ENCODE measurements at regions not wholly inside any gene's neighbourhood (a gene's known extent, or its start where the extent isn't known, plus 50 kb on each side); places are given as distances from the start of the nearest gene placed in this dataset.

GRCh38 chr20:60131375-60131774, 173.2 kb downstream of the CDH26 start:
- Histone ChIP-seq H3K4me1 (no peaks in the 10 kb centered on the region), H3K27ac (no peak overlapping the region), H3K4me3 (no peak overlapping the region), H3K9me3 (no peaks in the 10 kb centered on the region), H3K4me2 (no peak overlapping the region)
- ATAC-seq: no peak
- WGBS (ENCODE audit: missing lambda C conversion rate): 17% methylated on average over 6 of the region's 6 CpGs
- DNase-seq (ENCODE audit: low read depth in 1 of 2, low spot score in 1 of 2): no peak
- no peak for TF ChIP-seq ATOH8 (CRISPR knock-in tag; IDR thresholded peaks at IDR 0.05; ENCODE audit: low read depth)
- no peak for TF ChIP-seq RNF2 (IDR thresholded peaks at IDR 0.05; ENCODE audit: borderline replicate concordance, low read depth)
- TF ChIP-seq RAD21 (conservative IDR thresholded peaks at IDR 0.05 in 1 of 2, IDR thresholded peaks at IDR 0.05 in 1 of 2): no peak
- TF ChIP-seq NFE2L2 (conservative IDR thresholded peaks at IDR 0.05; ENCODE audit: low read length): no peak
- no peak for TF ChIP-seq GATA3 (IDR thresholded peaks at IDR 0.05; ENCODE audit: borderline replicate concordance)
- no peak for TF ChIP-seq PBX3 (IDR thresholded peaks at IDR 0.05)
- no peak for TF ChIP-seq RCOR1 (IDR thresholded peaks at IDR 0.05; ENCODE audit: low read depth, low read length)
- no peak for TF ChIP-seq CTCF (IDR thresholded peaks at IDR 0.05)
- TF ChIP-seq TP53 (CRISPR knock-in tag; IDR thresholded peaks at IDR 0.05): no peak
- TF ChIP-seq FOXS1 (CRISPR knock-in tag; IDR thresholded peaks at IDR 0.05): no peak
- TF ChIP-seq ZC3H11A (IDR thresholded peaks at IDR 0.05): no peak
- no peak for TF ChIP-seq E2F6 (IDR thresholded peaks at IDR 0.05; ENCODE audit: borderline replicate concordance, low read depth)
- TF ChIP-seq BCL3 (IDR thresholded peaks at IDR 0.05): no peak
- no peak for TF ChIP-seq POLR2A (IDR thresholded peaks at IDR 0.05; ENCODE audit: low read length)
- TF ChIP-seq MYC (IDR thresholded peaks at IDR 0.05; ENCODE audit: borderline replicate concordance, low read length): no peak
- TF ChIP-seq ELK1 (IDR thresholded peaks at IDR 0.05; ENCODE audit: low read depth, low read length): no peak
- TF ChIP-seq ZNF302 (CRISPR knock-in tag; IDR thresholded peaks at IDR 0.05): no peak
- TF ChIP-seq RARB (CRISPR knock-in tag; IDR thresholded peaks at IDR 0.05): no peak
- no peak for TF ChIP-seq KDM1A (IDR thresholded peaks at IDR 0.05; ENCODE audit: low read depth)
- no peak for TF ChIP-seq JUN (IDR thresholded peaks at IDR 0.05)
- ChIA-PET CTCF (no interaction called here), POLR2A (no interaction called here)
- FAIRE-seq: no peak

GRCh38 chr20:60132162-60132826, 174.1 kb downstream of the CDH26 start:
- ATAC-seq (no peak), FAIRE-seq (no peak), DNase-seq (ENCODE audit: low read depth in 1 of 2, low spot score in 1 of 2) (no peak)
- Histone ChIP-seq H3K27ac (no peak overlapping the region), H3K4me3 (no peak overlapping the region), H3K4me2 (no peak overlapping the region), H3K9me3 (no peaks in the 10 kb centered on the region), H3K4me1 (no peaks in the 10 kb centered on the region)
- POLR2A ChIA-PET: no interaction called here
- TF ChIP-seq FOSL2 (IDR thresholded peaks at IDR 0.05): no peak
- no peak for TF ChIP-seq FOSL2 (CRISPR knock-in tag; IDR thresholded peaks at IDR 0.05)
- no peak for TF ChIP-seq EP300 (IDR thresholded peaks at IDR 0.05)
- no peak for TF ChIP-seq SMC3 (IDR thresholded peaks at IDR 0.05)
- no peak for TF ChIP-seq CBX2 (IDR thresholded peaks at IDR 0.05; ENCODE audit: borderline replicate concordance, low read depth)
- no peak for TF ChIP-seq CHD2 (IDR thresholded peaks at IDR 0.05; ENCODE audit: low read length, partially characterized antibody)
- TF ChIP-seq BCL3 (IDR thresholded peaks at IDR 0.05): no peak
- TF ChIP-seq CBX8 (IDR thresholded peaks at IDR 0.05): no peak
- no peak for TF ChIP-seq FOSB (CRISPR knock-in tag; IDR thresholded peaks at IDR 0.05)
- TF ChIP-seq RFX5 (IDR thresholded peaks at IDR 0.05): no peak
- TF ChIP-seq CTCF (IDR thresholded peaks at IDR 0.05): no peak
- no peak for TF ChIP-seq MYC (IDR thresholded peaks at IDR 0.05; ENCODE audit: borderline replicate concordance, low read length)
- CTCF ChIA-PET: no interaction called here
- 9% methylated on average over 8 of the region's 8 CpGs for WGBS (ENCODE audit: missing lambda C conversion rate)
